Left colon (tissue), 2 donors: ENCODE measurements at regions not wholly inside any gene's neighbourhood (a gene's known extent, or its start where the extent isn't known, plus 50 kb on each side); places are given as distances from the start of the nearest gene placed in this dataset.

Experiments
- ATAC-seq: fragments of 200-7000 bp; cut with Tn5 transposase; one replicate; pipeline ENCODE4 v1.9.1; 2020; ENCODE audit warnings: mild to moderate bottlenecking, moderate library complexity
- DNase-seq, 2 donors: peaks; one replicate each; pipeline ENCODE4 v3.0.0-alpha.2; 2020
- intact Hi-C, 2 donors: fragments of 100-400 bp; cut with DNase I in 1 of 2; cut with micrococcal nuclease in 1 of 2; formaldehyde crosslinking; loops; one replicate each; pipeline versions ENCODE4 v1.11.2 to v1.14.0; 2022; cut with DNase I, micrococcal nuclease
- donor health status: DM: no; HTN: no; CAD: no.
- donor health status: DM: yes; HTN: yes; CAD: no.

DNA sequence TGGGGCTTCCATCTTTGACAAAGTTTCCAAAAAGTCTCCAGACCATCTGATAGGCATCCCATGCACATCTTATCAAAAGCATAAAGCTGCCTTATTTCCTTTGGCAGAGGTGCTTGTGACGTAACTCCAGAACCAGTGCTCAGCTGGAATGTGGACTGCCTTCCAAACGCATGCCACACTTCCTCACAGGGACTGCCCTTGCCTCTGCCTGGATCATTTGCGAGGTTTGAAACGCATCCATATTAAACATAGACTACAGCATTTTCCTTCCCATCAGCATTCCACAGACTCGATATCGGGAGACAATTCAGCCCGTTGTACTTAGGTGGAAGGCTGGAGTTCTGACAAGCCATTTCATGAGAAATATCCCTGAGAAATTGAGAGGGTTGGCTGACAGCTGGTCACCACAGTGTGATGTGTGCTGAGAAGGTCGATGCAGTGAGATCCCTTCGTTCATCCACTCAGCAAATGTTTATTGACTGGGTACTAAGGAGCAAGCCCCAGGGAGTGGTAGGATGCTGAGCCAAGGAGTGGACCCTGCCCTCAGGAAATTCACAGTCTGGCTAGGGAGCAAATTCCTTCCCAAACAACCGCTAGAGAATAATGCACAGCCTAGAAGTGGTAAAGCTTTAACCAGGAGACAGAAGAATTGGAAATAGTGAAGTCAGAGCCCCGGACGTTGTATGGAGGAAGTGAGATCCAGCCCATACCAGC lies 376.0 kb downstream of the BCOR start:
- DNase-seq (no peak), ATAC-seq (peak; percentile 71)
- intact Hi-C loops: no loop called here

DNA sequence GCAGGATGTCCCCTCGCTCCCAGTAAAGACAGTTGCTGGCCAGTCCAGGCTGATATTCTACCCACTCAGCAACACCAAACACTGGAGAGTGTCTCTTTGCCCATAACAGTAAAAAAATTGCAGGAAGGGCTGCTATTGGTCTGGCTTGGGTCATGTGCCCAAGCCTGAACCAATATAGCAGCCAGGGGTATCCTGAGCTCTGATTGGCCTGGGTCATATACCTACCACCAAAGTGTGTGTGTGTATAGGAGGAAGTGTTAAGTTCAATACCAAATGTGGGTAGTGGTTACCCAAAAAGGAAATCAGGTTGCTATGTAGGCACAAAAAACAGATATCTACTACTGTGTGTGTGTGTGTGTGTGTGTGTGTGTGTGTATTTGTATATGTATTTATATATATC lies 373.2 kb downstream of the BCOR start:
- intact Hi-C loops: no loop called here
- ATAC-seq (no peak), DNase-seq (no peak)

DNA sequence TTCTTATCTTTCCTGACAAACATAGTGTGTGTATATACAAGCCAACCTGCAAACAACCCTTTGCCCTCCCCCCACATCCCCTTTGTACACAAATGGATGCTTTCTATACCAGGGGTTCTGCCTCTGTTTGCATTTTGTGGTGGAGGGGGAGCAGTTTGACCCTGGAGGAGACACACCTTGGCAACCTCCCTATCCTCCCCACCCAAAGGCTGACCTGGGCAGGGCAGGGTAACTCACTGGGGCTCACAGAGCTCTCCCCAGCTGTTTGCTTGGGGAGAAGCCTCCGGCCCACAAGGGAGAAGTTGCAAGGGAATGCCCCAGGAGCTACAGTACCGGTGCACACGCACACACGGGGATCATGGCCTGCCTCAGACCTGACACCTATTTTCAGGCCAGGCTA lies 372.6 kb downstream of the BCOR start:
- intact Hi-C loops: no loop called here
- no peak for DNase-seq

DNA sequence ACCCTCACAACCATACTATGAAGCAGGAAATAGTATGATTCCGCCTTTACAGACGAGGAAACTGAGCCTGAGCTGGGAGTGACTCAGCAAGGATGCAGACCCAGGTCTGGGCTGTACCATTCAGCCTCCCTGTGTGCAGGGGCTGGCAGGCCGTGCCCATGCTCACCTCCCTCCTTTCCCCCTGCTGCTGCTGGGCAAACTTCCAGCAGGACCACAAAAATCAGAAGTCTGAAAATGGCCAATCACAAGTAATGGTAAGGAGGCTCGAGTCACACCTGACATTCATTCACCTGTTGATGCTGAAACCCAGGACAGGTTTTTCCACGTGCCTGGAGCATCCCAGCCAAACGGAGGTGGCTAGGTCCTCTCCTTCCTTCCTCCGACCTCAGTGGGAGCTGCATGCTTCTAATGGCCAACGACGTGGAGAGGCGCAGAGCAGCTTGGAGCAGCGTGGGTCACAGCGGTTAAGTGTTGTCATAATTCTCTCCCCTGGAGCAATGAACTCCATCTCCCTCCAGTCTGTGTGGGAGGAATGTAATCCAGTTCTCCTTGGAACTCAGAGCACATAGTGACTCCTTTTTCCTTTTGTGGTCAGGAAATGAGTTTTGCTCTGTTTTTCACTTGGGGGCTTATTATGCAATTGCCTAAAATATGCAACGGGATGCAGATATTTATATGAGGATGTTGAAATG lies 371.7 kb downstream of the BCOR start:
- intact Hi-C loops: no loop called here
- ATAC-seq (no peak), DNase-seq (no peak)

More for the DNA sequence above, 372.6 kb downstream of the BCOR start:
- ATAC-seq: peak; percentile 72

DNA sequence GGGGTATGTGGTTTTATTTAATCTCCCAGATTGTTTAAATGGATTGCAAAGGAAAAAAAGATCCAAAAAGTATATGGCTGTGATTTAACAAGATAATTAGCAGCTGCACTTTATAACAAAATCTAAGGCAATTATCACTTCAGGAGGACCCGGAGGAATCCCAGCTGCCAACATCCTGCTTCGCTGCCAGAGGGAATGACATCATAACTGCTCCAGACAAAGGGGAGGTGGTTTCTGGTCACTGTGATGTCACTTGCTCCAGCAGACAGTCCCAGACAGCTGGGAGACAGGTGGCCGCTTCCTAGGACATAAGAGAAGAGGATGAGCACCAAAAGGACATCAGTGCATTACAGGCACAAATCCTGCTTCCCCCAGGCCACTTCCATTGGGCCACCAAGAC lies 371.0 kb downstream of the BCOR start:
- no peak for DNase-seq
- intact Hi-C loops: no loop called here
- no peak for ATAC-seq

DNA sequence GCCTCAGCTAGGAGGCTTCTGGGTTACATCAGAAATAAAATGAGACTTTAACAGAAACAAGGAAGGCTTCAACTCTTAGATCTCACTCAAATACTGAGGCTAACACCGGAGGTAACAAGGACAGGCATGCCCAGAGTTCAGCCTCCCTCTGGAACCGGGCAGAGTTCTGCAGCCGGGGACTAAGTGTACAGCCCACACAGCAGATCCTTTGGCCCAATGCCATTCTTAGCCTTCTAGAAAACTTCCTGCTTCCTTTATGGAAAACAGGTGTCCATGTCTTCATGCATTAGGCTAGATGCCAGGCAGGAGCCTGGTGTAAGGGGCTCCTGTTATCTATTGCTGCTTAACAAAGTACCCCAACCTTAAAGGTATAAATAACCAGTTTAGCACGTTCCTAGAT lies 369.7 kb downstream of the BCOR start:
- peak in 1 of 2 donors; percentile 29 for DNase-seq
- ATAC-seq: peak; percentile 42
- intact Hi-C loops: no loop called here

DNA sequence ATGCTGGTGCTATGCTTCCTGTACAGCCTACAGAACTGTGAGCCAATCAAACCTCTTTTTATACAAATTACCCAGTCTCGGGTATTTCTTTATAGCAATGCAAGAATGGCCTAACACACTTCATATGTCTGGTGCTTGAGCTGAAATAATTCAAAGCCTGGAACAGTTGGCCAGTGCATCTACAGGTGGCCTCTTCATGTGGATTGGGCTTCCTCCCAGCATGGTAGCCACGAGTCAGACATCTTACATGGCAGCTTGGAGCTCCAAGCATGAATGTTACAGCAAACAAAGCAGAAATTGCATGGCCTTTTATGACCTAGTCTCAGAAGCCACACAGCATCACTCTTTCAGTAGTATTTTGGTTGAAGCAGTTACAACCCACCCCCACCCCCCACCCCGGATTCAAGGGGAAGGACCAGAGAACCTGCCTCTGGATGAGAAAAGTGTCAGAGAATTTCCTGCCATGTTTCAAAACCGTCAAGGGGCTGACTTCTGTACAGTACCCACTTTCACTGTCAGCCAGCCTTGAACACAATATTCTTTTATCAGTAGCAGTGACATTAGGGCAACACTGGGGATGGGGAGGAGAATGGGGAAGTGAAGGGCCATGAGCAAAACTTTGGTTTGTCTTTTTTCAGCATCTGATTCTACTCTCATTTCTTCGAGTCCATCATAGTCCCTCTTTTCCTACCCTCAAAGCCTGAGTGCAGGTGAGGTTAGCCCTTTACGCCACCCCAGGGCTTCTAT lies 368.7 kb downstream of the BCOR start:
- intact Hi-C loops: no loop called here
- DNase-seq: no peak

DNA sequence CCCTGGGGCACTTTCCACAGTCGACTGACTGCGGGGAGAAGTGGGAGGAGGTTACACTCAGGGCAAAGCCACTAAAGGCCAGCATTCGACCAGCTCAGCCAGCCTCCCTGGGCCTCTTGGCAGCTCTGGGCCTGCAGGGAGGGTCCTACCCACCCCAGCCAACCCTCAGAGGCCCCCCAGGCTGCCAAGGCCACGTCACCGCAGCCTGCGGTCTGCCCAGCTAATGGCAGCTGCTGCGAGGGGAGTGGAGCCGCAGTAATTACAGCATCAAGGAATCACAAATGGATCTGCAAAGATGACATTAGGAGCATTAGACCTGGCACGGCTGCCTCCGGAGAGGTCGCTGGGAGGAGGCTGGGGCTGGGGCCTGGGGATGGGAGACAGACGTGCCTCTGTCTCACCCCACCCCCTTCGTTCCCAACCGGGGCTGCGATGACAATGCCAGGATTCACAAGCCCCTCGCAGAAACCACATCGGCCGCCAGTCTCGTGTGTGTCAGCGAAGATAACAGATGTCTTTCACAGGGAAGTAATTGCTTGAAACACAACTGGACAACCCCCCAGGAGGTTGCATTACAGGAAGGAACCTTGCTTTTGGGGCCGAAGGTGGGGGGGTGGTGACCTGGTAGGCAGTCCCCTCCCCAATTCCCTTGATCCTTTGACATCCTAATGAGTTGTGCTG lies 367.6 kb downstream of the BCOR start:
- ATAC-seq: no peak
- intact Hi-C loops: no loop called here
- DNase-seq: no peak

More for the DNA sequence above, 368.7 kb downstream of the BCOR start:
- no peak for ATAC-seq

DNA sequence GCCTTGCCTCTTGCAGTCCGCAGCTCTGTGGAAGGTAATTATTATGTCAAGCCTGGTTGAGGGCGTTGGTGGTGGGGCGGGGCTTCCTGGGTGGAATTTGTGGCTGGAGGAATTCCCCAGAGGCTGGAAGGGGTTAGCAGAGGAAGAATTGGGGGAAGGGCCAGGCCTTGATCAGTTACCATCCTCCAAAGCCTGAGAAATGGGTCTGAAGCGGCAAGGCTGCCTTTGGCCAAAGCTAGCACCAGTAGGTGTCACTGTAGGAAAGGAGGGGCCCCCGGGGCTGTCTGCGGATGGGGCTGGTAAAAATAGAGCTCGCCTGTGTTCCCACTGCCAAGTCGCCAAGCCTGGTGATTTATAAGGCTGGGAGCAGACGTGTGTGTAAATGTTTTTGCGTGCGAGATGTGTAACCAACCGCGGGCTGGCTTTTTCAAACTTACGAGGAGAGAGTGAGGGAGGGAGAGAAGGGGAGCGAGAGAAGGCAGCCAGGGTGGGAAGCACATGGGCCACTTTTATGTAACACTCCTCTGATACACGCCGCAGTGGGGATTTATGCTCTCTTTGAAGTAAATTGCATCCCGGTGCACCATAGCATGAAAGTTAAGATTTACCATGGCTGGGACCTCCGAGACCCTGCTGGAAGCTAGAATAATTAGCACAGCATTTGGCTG lies 367.0 kb downstream of the BCOR start:
- intact Hi-C loops: no loop called here
- DNase-seq (peak; percentile 54 to 72), ATAC-seq (peak; percentile 74)

DNA sequence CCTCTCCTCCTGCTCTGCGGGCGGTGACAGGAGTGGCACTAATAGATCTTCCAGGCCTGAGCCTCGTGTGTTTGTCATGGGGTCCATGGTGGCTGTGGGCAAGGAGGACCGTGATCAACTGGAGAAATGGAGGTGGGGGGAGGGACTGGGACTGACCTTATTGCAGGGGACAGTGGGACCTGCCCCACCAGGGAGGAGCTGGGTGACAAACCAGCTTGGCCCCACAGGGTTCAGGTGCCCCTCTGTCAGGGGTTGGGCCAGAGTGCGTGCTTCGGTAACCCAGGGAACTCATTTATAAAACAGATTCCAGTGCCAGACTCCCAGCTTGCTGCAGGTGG lies 366.5 kb downstream of the BCOR start:
- intact Hi-C loops: no loop called here
- DNase-seq (no peak), ATAC-seq (no peak)

DNA sequence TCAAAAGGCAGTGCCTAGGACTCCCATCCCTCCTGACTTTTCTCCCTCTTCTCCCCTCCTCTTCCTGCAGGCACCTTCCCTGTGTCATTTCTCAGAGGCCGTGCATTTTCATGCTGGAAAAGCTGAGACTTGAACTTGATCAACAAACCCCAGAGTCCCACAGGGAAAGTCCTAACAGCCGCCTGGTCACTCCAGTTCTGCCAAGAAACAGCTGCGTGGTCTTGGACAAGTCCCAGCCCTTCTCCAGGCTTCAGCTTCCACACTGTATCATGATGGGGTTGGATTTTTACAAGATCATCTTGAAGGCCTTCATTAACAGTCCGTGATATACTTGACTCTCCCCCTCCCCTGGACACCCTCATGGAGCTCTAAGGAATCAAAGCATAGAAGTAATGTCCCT lies 366.0 kb downstream of the BCOR start:
- intact Hi-C loops: no loop called here
- no peak for ATAC-seq
- DNase-seq: no peak

DNA sequence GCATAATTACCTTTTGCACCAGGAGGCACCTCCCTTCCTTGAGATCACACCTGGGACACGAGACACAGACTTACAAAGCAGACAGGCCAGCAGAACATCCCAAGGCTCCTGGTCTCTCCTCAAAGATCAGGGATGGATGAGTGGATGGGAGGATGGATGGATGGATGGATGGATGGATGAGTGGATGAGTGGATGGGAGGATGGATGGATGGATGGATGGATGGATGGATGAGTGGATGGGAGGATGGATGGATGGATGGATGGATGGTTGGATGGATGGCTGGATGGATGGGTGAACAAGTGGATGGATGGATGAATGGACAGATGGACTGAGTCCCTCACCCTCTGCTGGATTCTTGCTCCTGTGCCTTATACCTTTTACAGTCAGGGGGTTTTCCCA lies 364.0 kb downstream of the BCOR start:
- intact Hi-C loops: no loop called here
- DNase-seq: no peak
- ATAC-seq: no peak

DNA sequence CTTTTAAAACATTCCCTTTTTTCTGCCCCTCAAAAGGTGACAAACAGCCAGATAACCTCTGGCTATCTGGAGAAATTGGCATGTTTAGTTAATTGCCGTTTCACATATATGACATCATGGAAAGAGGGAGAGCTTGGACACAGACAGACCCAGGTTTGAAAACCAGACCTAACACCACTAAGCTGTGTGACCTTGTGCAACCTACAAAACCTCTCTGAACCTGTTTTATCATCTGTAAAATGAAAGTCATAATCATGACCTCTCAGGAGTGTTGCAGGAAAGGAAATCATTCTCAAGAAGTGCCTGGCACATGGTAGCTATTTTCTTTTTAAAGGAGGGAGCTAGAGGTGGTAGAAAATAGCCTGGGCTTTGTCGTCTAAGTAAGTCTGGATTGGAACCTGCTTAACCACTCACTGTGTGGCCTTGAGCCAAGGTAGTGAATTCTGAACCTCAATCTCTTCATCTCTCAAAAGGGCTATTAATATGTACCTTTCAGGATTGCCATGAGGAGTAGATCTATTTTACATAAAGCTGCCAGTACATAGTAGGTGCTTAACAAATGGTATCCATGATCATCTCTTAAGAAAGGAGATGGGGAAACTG lies 363.5 kb downstream of the BCOR start:
- DNase-seq (no peak), ATAC-seq (no peak)
- intact Hi-C loops: no loop called here

DNA sequence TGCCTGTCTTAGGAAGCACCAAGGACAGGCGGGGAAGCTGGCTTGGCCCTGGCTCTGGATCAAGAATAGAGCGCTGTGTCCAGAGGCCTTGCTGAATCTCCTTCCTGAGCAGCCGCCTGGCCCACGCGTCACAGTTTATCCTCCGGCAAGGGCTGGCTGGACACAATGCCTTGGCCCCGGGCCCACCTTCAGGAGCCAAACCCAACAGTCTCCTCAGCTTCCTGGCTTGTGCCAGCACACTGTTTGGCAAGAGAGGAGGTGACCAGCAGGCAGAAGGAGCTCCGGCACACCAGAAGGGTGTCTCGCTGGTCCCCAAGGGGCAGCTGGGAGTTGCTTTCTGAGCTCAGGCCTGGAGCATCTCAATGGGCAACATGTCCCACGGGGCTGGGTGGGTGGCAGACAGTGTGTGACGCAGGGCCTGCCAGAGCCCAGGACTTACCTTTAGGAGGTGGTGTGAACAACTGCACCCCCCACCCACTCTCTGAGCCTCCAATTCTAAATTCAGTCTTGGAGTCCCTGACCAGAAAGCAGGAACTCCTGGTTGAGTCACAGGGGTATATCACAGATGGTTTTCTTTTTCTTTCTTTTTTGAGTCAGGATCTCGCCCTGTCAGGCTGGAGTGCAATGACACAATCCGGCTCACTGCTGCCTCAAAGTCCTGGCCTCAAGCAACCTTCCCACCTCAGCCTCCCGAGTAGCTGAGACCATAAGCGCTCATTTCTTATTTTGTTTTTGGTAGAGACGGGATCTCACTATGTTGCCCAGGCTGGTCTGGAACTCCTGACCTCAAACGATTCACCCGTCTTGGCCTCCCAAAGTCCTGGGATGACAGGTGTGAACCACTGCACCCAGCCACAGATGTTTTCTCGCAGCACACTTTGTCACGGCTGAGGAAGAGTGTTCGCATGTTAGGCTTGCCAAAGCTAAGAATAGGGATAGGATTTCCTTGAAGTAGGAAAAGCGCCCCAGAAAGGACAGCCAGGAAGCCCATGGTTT lies 361.2 kb downstream of the BCOR start:
- peak; percentile 51 to 72 for DNase-seq
- ATAC-seq: peak; percentile 33
- intact Hi-C loops: no loop called here

DNA sequence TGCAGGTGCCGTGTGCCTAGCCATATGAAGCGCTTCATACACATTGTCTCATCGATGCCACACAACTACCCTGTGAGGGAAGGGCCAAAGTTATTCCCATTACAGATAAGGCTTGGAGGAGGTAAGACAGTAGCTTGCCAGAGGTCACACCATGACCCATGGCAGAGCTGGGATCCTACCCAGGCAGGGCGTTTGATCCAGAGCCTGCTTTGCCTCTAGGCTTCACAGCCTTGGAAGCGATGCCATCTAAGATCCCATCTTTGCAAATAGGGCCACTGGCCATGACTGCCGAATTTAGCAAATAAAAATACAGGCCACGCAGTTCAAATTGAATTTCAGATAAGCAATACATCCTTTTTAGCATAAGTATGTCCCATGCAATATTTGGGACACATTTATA lies 358.2 kb downstream of the BCOR start:
- DNase-seq (no peak), ATAC-seq (no peak)
- intact Hi-C loops: no loop called here

DNA sequence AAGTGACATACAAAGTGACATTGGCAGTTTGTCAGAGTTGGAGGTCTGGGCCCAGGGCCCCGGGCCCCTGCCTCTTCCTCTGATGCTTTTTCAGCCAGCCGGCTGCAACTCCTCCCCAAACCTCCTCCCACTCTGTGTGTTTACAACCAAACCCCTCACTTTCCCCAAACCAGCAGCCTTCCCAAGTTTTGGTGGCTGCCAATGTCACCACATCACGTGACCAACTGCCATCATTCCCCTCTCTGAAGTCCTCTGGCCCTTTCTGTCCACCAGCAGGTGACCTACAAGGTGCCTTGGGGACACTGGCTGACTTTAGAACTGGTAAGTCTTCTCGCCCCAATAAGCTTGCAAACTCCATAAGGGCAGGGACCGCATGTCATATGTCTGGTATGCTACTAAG lies 357.7 kb downstream of the BCOR start:
- intact Hi-C loops: no loop called here
- ATAC-seq (no peak), DNase-seq (no peak)

DNA sequence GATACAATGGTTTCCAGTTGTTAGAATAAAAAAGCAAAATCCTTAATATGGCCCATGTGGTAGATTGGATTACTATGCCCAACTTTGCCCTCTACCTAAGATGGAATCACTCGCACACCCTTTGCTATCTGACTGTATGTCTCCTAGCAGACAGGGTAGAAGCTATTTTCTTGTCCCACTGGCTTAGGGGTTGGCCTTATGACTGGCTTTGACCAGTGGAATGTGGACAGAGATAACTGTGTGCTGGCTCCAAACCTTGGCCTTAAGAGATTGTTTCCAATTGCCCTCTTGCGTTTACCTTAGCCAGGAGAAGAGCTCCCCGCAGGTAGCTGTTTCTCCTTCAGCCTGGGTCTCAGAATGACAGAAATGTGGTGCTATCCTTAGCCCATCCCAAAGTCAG lies 355.9 kb downstream of the BCOR start:
- ATAC-seq (no peak), DNase-seq (no peak)
- intact Hi-C loops: no loop called here

DNA sequence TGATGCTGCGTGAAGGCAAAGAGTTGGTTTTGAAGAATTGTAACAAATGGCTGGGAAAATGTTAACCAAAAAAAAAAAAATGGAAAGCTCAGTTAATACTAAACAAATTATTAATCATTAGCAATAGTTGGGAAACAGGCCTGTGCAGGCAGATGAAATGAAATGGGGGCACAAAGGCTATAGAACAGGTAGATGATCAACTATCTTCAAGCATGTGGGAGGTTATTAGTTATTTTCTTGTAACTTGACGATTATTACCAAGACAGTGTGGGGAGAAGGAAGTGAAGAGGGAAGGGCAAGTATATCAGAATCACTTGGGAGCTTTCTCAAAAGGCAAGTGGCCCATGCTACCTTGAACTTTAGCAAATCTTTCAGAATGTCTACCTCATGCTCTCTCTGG lies 351.9 kb downstream of the BCOR start:
- ATAC-seq (no peak), DNase-seq (no peak)
- intact Hi-C loops: no loop called here
